Cardiac muscle cell (in vitro differentiated cells and primary cell): ENCODE measurements at regions not wholly inside any gene's neighbourhood (a gene's known extent, or its start where the extent isn't known, plus 50 kb on each side); places are given as distances from the start of the nearest gene placed in this dataset.

ENCODE experiments used
- DNase-seq, 2 donors: peaks; one replicate each; pipeline versions ENCODE4 v3.0.0 to v3.0.0-alpha.2; 2010 to 2017; ENCODE audit warnings: low read depth in 1 of 2, low spot score in 1 of 2
- H3K27ac ChIP-seq: fragments of 200-600 bp; sonication (generic); 2 replicates; pipeline ENCODE4 v1.5.1; 2016
- H3K27me3 ChIP-seq: fragments of 200-600 bp; sonication (generic); 2 replicates; pipeline ENCODE4 v1.6.0; 2016; ENCODE audit warnings: control low read depth
- H3K36me3 ChIP-seq: fragments of 200-600 bp; sonication (generic); 2 replicates; pipeline ENCODE4 v1.5.1; 2016; ENCODE audit warnings: control low read depth
- H3K4me1 ChIP-seq: fragments of 200-600 bp; sonication (generic); 2 replicates; pipeline ENCODE4 v1.8.1; 2017; ENCODE audit warnings: low read depth, mild to moderate bottlenecking, mixed run types
- H3K4me3 ChIP-seq: fragments of 200-600 bp; sonication (generic); 2 replicates; pipeline ENCODE4 v1.5.1; 2016; ENCODE audit warnings: mild to moderate bottlenecking
- H3K9me3 ChIP-seq: fragments of 200-600 bp; sonication (generic); 2 replicates; pipeline ENCODE4 v1.5.1; 2017; ENCODE audit warnings: low read depth, mild to moderate bottlenecking, control low read depth
- CTCF ChIP-seq: IDR thresholded peaks from 2 replicates; pipeline ENCODE4 v1.5.1; 2012; ENCODE audit warnings: low read depth, mild to moderate bottlenecking, low read length

GRCh38 chr18:60978338-60978737 lies 354.9 kb upstream of the CDH20 start:
- no peak for TF ChIP-seq CTCF
- H3K9me3 ChIP-seq, result no peaks in the 10 kb centered on the region
- H3K27ac ChIP-seq, result no peak overlapping the region
- no peaks in the 10 kb centered on the region for H3K4me1 ChIP-seq
- no peak overlapping the region for H3K4me3 ChIP-seq
- H3K27me3 ChIP-seq, result no peaks in the 10 kb centered on the region
- no peaks in the 10 kb centered on the region for H3K36me3 ChIP-seq
- peak in 1 of 2 donors; percentile 69 for DNase-seq

DNA sequence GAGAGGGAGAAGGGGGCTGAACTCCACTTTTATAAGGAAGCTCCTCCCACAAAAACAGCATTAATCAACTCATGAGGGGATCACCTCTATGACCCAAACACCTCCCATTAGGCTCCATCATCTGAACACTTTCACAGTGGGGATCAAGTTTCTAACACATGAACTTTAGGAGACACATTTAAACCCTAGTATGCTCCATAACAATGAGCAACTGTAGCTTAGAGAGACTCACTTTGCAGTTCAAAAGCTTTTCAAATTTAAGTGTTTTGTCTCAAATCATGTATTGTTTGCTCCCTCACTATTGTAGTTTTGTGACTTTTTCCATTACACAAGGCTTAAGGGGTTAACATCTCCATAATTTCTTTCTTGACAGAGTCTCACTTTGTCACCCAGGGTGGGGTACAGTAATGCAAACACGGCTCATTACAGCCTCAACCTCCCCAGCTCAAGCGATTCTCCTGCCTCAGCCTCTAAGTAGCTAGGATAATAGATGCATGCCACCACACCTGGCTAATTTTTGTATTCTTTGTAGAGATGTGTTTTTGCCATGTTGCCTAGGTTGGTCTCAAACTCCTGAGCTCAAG lies 352.7 kb upstream of the CDH20 start:
- no peak for DNase-seq
- TF ChIP-seq CTCF, result no peak
- Histone ChIP-seq H3K36me3 (no peaks in the 10 kb centered on the region), H3K27me3 (no peaks in the 10 kb centered on the region), H3K9me3 (no peaks in the 10 kb centered on the region), H3K4me3 (no peak overlapping the region), H3K27ac (no peak overlapping the region), H3K4me1 (no peaks in the 10 kb centered on the region)

GRCh38 chr18:60981682-60982328 lies 351.4 kb upstream of the CDH20 start:
- H3K27me3 ChIP-seq, result no peaks in the 10 kb centered on the region
- TF ChIP-seq CTCF, result no peak
- DNase-seq, result no peak
- no peaks in the 10 kb centered on the region for H3K4me1 ChIP-seq
- no peaks in the 10 kb centered on the region for H3K36me3 ChIP-seq
- H3K9me3 ChIP-seq, result no peaks in the 10 kb centered on the region
- no peak overlapping the region for H3K4me3 ChIP-seq
- H3K27ac ChIP-seq, result no peak overlapping the region

GRCh38 chr18:60982329-60982695 lies 350.9 kb upstream of the CDH20 start:
- no peak for DNase-seq
- no peaks in the 10 kb centered on the region for H3K27me3 ChIP-seq
- no peaks in the 10 kb centered on the region for H3K36me3 ChIP-seq
- no peak for TF ChIP-seq CTCF
- H3K27ac ChIP-seq, result no peak overlapping the region
- no peaks in the 10 kb centered on the region for H3K4me1 ChIP-seq
- H3K9me3 ChIP-seq, result no peaks in the 10 kb centered on the region
- no peak overlapping the region for H3K4me3 ChIP-seq

GRCh38 chr18:60982928-60983327 lies 350.3 kb upstream of the CDH20 start:
- no peaks in the 10 kb centered on the region for H3K4me1 ChIP-seq

More at GRCh38 chr18:60982928-60983327, 350.3 kb upstream of the CDH20 start:
- DNase-seq, result no peak
- no peak overlapping the region for H3K27ac ChIP-seq
- H3K9me3 ChIP-seq, result no peaks in the 10 kb centered on the region
- H3K4me3 ChIP-seq, result no peak overlapping the region
- TF ChIP-seq CTCF, result no peak
- H3K36me3 ChIP-seq, result no peaks in the 10 kb centered on the region
- no peaks in the 10 kb centered on the region for H3K27me3 ChIP-seq
